ENCODE measurements at regions not wholly inside any gene's neighbourhood (a gene's known extent, or its start where the extent isn't known, plus 50 kb on each side); places are given as distances from the start of the nearest gene placed in this dataset.

DNA sequence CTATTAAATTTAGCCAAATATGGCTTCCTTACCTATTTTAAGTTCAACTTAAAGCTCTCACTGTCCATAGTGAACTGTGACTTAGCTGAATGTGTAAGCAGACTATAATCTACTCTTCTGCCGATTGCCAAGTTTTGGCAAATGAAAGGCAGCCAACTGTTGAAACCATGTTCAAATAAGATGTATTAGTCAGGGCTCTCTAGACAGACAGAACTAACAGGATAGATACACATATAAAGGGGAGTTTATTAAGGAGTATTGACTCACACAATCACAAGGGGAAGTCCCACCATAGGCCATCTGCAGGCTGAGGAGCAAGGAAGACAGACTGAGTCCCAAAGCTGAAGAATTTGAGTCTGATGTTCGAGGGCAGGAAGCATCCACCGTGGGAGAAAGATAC lies 837.7 kb upstream of the AUTS2 start:
- Histone ChIP-seq H3K4me3 (ENCODE audit: low read depth, low read length, poor library complexity, severe bottlenecking) (no peak overlapping the region), H3K27ac (ENCODE audit: low read depth, low read length, poor library complexity, severe bottlenecking) (no peak overlapping the region), H3K36me3 (ENCODE audit: insufficient read depth, low read length, poor library complexity, severe bottlenecking) (no peaks in the 10 kb centered on the region), H3K9me3 (ENCODE audit: low read depth, low read length, poor library complexity, severe bottlenecking) (peaks cover 5% of the 10 kb centered on the region), H3K27me3 (replicated peaks; ENCODE audit: insufficient read depth, low read depth, low read length, poor library complexity) (no peaks in the 10 kb centered on the region), H3K4me1 (ENCODE audit: insufficient read depth, low read length, poor library complexity, severe bottlenecking) (no peaks in the 10 kb centered on the region)
- ChIA-PET POLR2A (ENCODE audit: low non-redundant PET) (no interaction called here), CTCF (no interaction called here)
- no peak for DNase-seq (ENCODE audit: low spot score)
- BruUV-seq (replicated peaks) = no TSS peak
- TF ChIP-seq, protein P1, sequence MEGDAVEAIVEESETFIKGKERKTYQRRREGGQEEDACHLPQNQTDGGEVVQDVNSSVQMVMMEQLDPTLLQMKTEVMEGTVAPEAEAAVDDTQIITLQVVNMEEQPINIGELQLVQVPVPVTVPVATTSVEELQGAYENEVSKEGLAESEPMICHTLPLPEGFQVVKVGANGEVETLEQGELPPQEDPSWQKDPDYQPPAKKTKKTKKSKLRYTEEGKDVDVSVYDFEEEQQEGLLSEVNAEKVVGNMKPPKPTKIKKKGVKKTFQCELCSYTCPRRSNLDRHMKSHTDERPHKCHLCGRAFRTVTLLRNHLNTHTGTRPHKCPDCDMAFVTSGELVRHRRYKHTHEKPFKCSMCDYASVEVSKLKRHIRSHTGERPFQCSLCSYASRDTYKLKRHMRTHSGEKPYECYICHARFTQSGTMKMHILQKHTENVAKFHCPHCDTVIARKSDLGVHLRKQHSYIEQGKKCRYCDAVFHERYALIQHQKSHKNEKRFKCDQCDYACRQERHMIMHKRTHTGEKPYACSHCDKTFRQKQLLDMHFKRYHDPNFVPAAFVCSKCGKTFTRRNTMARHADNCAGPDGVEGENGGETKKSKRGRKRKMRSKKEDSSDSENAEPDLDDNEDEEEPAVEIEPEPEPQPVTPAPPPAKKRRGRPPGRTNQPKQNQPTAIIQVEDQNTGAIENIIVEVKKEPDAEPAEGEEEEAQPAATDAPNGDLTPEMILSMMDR (conservative IDR thresholded peaks at IDR 0.05; ENCODE audit: low read depth, low read length) = no peak
- TF ChIP-seq EZH2 (IDR thresholded peaks at IDR 0.05; ENCODE audit: borderline replicate concordance, low read depth, low read length, poor library complexity, severe bottlenecking) = no peak
- intact Hi-C loops (cut with micrococcal nuclease; ENCODE audit: unreplicated experiment) = no loop called here

DNA sequence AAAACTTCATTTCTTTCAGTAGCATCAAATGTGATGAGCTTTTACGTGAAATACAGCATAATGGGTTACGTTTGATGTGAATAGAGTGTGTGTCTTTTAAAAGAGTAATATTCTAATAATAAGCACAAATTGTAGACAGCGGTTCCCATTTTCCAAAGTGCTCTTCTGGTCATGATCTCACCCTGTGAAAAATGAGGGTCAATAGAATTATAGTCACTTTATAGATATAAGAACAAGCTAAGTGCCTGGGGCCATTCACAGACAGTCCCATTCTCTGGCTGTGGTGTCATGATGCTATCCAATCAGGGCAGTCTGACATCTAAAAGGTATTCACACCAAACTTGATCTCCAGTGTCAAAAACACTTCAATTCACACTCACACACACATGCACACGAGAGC lies 830.8 kb upstream of the AUTS2 start:
- H3K4me1 ChIP-seq (ENCODE audit: insufficient read depth, low read length, poor library complexity, severe bottlenecking) = no peaks in the 10 kb centered on the region
- H3K27ac ChIP-seq (ENCODE audit: low read depth, low read length, poor library complexity, severe bottlenecking) = no peak overlapping the region
- CTCF ChIA-PET = no interaction called here
- no peaks in the 10 kb centered on the region for H3K27me3 ChIP-seq (replicated peaks; ENCODE audit: insufficient read depth, low read depth, low read length, poor library complexity)
- intact Hi-C loops (cut with micrococcal nuclease; ENCODE audit: unreplicated experiment) = no loop called here
- BruUV-seq (replicated peaks) = no TSS peak
- no peaks in the 10 kb centered on the region for H3K36me3 ChIP-seq (ENCODE audit: insufficient read depth, low read length, poor library complexity, severe bottlenecking)
- no peak for DNase-seq (ENCODE audit: low spot score)
- POLR2A ChIA-PET (ENCODE audit: low non-redundant PET) = no interaction called here
- H3K9me3 ChIP-seq (ENCODE audit: low read depth, low read length, poor library complexity, severe bottlenecking) = peaks cover 4% of the 10 kb centered on the region
- TF ChIP-seq, protein P1 (conservative IDR thresholded peaks at IDR 0.05; ENCODE audit: low read depth, low read length) = no peak
- no peak for TF ChIP-seq EZH2 (IDR thresholded peaks at IDR 0.05; ENCODE audit: borderline replicate concordance, low read depth, low read length, poor library complexity, severe bottlenecking)
- no peak overlapping the region for H3K4me3 ChIP-seq (ENCODE audit: low read depth, low read length, poor library complexity, severe bottlenecking)

DNA sequence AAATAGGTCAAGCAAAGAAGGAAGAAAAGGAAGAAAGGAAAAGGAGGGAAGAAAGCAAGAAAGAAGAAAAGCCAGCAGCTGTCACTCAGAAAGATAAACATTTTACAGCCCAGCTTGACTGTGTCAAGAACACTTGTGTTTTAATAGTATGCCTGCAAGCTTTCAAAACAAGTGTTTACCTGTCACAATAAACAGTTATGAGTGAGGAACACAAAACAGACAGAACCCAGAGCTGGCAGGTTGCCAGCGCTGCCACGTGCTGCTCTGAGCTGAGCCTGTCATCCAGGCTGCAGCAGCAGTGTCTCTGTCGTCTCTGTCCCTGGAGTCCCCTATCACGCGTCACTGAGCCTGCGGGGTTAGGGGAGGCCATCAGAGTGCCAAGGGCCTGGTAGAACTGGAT lies 827.6 kb upstream of the AUTS2 start:
- intact Hi-C loops (cut with micrococcal nuclease; ENCODE audit: unreplicated experiment) = no loop called here
- no peak for TF ChIP-seq EZH2 (IDR thresholded peaks at IDR 0.05; ENCODE audit: borderline replicate concordance, low read depth, low read length, poor library complexity, severe bottlenecking)
- TF ChIP-seq, protein P1 (conservative IDR thresholded peaks at IDR 0.05; ENCODE audit: low read depth, low read length) = no peak
- DNase-seq (ENCODE audit: low spot score) = peak; percentile 50
- Histone ChIP-seq H3K4me3 (ENCODE audit: low read depth, low read length, poor library complexity, severe bottlenecking) (no peak overlapping the region), H3K9me3 (ENCODE audit: low read depth, low read length, poor library complexity, severe bottlenecking) (no peaks in the 10 kb centered on the region), H3K27me3 (replicated peaks; ENCODE audit: insufficient read depth, low read depth, low read length, poor library complexity) (no peaks in the 10 kb centered on the region), H3K4me1 (ENCODE audit: insufficient read depth, low read length, poor library complexity, severe bottlenecking) (no peaks in the 10 kb centered on the region), H3K27ac (ENCODE audit: low read depth, low read length, poor library complexity, severe bottlenecking) (no peak overlapping the region), H3K36me3 (ENCODE audit: insufficient read depth, low read length, poor library complexity, severe bottlenecking) (no peaks in the 10 kb centered on the region)
- ChIA-PET POLR2A (ENCODE audit: low non-redundant PET) (no interaction called here), CTCF (no interaction called here)
- BruUV-seq (replicated peaks) = no TSS peak

Measured in A673 (cell line).